ENCODE measurements at regions not wholly inside any gene's neighbourhood (a gene's known extent, or its start where the extent isn't known, plus 50 kb on each side); places are given as distances from the start of the nearest gene placed in this dataset.

DNA sequence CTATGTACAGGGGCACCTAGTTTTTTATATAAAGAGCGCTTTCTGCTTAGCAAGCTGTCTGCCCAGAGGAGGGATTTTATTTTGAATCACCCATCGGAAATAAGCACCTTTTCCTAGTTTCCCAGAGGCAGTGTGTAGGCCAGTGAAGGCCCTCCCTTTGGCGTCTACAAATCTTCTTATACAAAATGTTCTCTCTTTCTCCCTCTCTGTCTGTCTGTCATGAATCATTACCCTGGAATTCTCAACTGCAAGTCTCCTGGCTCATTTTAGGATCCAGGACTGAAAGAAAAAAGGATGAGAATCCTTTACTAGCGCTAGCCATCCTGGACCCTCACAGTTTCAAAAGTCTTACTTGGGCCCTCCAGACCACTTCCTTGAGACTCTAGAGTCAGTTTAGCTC, 728.1 kb downstream of the OTOL1 start:
- no peak for TF ChIP-seq ETV6 (conservative IDR thresholded peaks at IDR 0.05 in 1 of 2, IDR thresholded peaks at IDR 0.05 in 1 of 2; ENCODE audit: borderline replicate concordance in 1 of 2, low read depth in 1 of 2)
- no peak for TF ChIP-seq PAX5 (IDR thresholded peaks at IDR 0.05; ENCODE audit: borderline replicate concordance, low read depth, low read length)
- no peak for TF ChIP-seq DPF2 (IDR thresholded peaks at IDR 0.05)
- TF ChIP-seq MTA2 (IDR thresholded peaks at IDR 0.05; ENCODE audit: low read depth): no peak
- TF ChIP-seq, protein P1, sequence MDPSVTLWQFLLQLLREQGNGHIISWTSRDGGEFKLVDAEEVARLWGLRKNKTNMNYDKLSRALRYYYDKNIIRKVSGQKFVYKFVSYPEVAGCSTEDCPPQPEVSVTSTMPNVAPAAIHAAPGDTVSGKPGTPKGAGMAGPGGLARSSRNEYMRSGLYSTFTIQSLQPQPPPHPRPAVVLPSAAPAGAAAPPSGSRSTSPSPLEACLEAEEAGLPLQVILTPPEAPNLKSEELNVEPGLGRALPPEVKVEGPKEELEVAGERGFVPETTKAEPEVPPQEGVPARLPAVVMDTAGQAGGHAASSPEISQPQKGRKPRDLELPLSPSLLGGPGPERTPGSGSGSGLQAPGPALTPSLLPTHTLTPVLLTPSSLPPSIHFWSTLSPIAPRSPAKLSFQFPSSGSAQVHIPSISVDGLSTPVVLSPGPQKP (IDR thresholded peaks at IDR 0.05; ENCODE audit: low read depth, low read length): no peak
- no peak for TF ChIP-seq CEBPB (IDR thresholded peaks at IDR 0.05; ENCODE audit: borderline replicate concordance in 1 of 2, low read depth in 2 of 2, low read length in 2 of 2)
- no peak for TF ChIP-seq CBX5 (IDR thresholded peaks at IDR 0.05; ENCODE audit: low read depth)
- TF ChIP-seq, protein P2, sequence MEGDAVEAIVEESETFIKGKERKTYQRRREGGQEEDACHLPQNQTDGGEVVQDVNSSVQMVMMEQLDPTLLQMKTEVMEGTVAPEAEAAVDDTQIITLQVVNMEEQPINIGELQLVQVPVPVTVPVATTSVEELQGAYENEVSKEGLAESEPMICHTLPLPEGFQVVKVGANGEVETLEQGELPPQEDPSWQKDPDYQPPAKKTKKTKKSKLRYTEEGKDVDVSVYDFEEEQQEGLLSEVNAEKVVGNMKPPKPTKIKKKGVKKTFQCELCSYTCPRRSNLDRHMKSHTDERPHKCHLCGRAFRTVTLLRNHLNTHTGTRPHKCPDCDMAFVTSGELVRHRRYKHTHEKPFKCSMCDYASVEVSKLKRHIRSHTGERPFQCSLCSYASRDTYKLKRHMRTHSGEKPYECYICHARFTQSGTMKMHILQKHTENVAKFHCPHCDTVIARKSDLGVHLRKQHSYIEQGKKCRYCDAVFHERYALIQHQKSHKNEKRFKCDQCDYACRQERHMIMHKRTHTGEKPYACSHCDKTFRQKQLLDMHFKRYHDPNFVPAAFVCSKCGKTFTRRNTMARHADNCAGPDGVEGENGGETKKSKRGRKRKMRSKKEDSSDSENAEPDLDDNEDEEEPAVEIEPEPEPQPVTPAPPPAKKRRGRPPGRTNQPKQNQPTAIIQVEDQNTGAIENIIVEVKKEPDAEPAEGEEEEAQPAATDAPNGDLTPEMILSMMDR (IDR thresholded peaks at IDR 0.05 in 2 of 3, conservative IDR thresholded peaks at IDR 0.05 in 1 of 3; ENCODE audit: control insufficient read depth in 2 of 3, extremely low read depth in 1 of 3, insufficient read depth in 1 of 3, low read depth in 3 of 3, low read length in 3 of 3): no peak
- TF ChIP-seq, protein P3, sequence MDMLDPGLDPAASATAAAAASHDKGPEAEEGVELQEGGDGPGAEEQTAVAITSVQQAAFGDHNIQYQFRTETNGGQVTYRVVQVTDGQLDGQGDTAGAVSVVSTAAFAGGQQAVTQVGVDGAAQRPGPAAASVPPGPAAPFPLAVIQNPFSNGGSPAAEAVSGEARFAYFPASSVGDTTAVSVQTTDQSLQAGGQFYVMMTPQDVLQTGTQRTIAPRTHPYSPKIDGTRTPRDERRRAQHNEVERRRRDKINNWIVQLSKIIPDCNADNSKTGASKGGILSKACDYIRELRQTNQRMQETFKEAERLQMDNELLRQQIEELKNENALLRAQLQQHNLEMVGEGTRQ (IDR thresholded peaks at IDR 0.05; ENCODE audit: borderline replicate concordance, low read depth, low read length): no peak
- no peak for TF ChIP-seq POLR2AphosphoS5 (IDR thresholded peaks at IDR 0.05; ENCODE audit: low read length)
- no peak for TF ChIP-seq POLR2A (IDR thresholded peaks at IDR 0.05; ENCODE audit: low read depth, low read length)
